Amniotic epithelial cell (primary cell): ENCODE measurements at regions not wholly inside any gene's neighbourhood (a gene's known extent, or its start where the extent isn't known, plus 50 kb on each side); places are given as distances from the start of the nearest gene placed in this dataset.
"Not testable (repeated sequence)": the region's sequence is repeated elsewhere in the genome, so short reads cannot be mapped to it uniquely, and the experiment has no call there.

ENCODE experiments used
- DNase-seq: peaks from one replicate; pipeline ENCODE4 v3.0.0-alpha.2; 2010; ENCODE audit warnings: low read depth

- DNase-seq = no peak
These were observed 352.8 kb upstream of the EPHA5 start for GRCh38 chr4:66023061-66023460.

GRCh38 chr4:66017671-66018070 lies 347.4 kb upstream of the EPHA5 start:
- DNase-seq = peak; percentile 1

GRCh38 chr4:66016240-66016639 lies 346.0 kb upstream of the EPHA5 start:
- DNase-seq = no peak

GRCh38 chr4:66014146-66014765 lies 344.0 kb upstream of the EPHA5 start:
- DNase-seq = no peak

- no peak for DNase-seq
These were observed 330.3 kb upstream of the EPHA5 start for GRCh38 chr4:66000510-66001117.

GRCh38 chr4:65999518-65999871 lies 329.2 kb upstream of the EPHA5 start:
- no peak for DNase-seq

GRCh38 chr4:65998807-65999517 lies 328.7 kb upstream of the EPHA5 start:
- DNase-seq = not testable (repeated sequence)

GRCh38 chr4:65983061-65983460 lies 312.8 kb upstream of the EPHA5 start:
- no peak for DNase-seq

GRCh38 chr4:65976287-65976686 lies 306.0 kb upstream of the EPHA5 start:
- DNase-seq = no peak

- no peak for DNase-seq
These were observed 302.9 kb upstream of the EPHA5 start for GRCh38 chr4:65973186-65973585.

GRCh38 chr4:65971686-65972085 lies 301.4 kb upstream of the EPHA5 start:
- no peak for DNase-seq

- DNase-seq = peak; percentile 60
These were observed 298.7 kb upstream of the EPHA5 start for GRCh38 chr4:65968831-65969558.

- no peak for DNase-seq
These were observed 290.5 kb upstream of the EPHA5 start for GRCh38 chr4:65960751-65961150.

GRCh38 chr4:65954416-65954815 lies 284.1 kb upstream of the EPHA5 start:
- peak; percentile 60 for DNase-seq

- no peak for DNase-seq
These were observed 280.9 kb upstream of the EPHA5 start for GRCh38 chr4:65951177-65951576.

GRCh38 chr4:65943076-65943475 lies 272.8 kb upstream of the EPHA5 start:
- DNase-seq = peak; percentile 94

- DNase-seq = no peak
These were observed 254.6 kb upstream of the EPHA5 start for GRCh38 chr4:65924843-65925242.

- DNase-seq = no peak
These were observed 253.3 kb upstream of the EPHA5 start for GRCh38 chr4:65923616-65924015.

GRCh38 chr4:65921180-65921579 lies 250.9 kb upstream of the EPHA5 start:
- DNase-seq = no peak

- peak; percentile 18 for DNase-seq
These were observed 248.6 kb upstream of the EPHA5 start for GRCh38 chr4:65918872-65919271.

- DNase-seq = no peak
These were observed 247.9 kb upstream of the EPHA5 start for GRCh38 chr4:65918212-65918611.

- DNase-seq = peak; percentile 66
These were observed 247.2 kb upstream of the EPHA5 start for GRCh38 chr4:65917486-65917885.

GRCh38 chr4:65911720-65912119 lies 241.4 kb upstream of the EPHA5 start:
- DNase-seq = no peak
